GM12891 (cell line): ENCODE measurements at regions not wholly inside any gene's neighbourhood (a gene's known extent, or its start where the extent isn't known, plus 50 kb on each side); places are given as distances from the start of the nearest gene placed in this dataset.

Experiments used
- POLR2A ChIP-seq: IDR thresholded peaks from 2 replicates; pipeline ENCODE4 v1.6.1; 2011; ENCODE audit warnings: low read depth, low read length, control low read depth
- POLR2AphosphoS5 ChIP-seq: IDR thresholded peaks from 2 replicates; pipeline ENCODE4 v1.6.1; 2011; ENCODE audit warnings: low read depth, low read length, control low read depth

DNA sequence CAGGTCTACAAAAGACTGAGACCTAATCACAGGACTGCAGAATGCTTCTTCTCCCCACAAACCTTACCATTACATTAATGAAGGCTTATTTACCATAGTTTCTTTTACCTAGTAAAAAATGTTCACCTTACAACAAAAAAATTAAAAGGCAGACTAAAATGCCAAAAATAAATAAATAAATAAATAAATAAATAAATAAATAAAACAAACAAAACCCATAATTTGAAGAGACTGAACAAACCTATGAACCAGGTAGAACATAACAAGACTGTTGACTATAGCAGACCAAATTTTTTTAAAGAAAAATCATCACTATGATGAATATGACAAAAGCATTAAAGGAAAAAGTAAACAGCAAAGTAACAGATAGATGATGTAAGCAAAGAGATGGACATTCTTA, 946.3 kb downstream of the EPHA7 start:
- TF ChIP-seq POLR2A: no peak
- TF ChIP-seq POLR2AphosphoS5: no peak
